MM.1S (cell line): ENCODE measurements at regions not wholly inside any gene's neighbourhood (a gene's known extent, or its start where the extent isn't known, plus 50 kb on each side); places are given as distances from the start of the nearest gene placed in this dataset.

Experiments used
- CTCF ChIP-seq: fragments of 300-600 bp; sonication (generic); IDR thresholded peaks from 2 replicates; pipeline ENCODE4 v1.5.1; 2016; ENCODE audit warnings: antibody characterized with exemption, low read length, mixed read lengths
- EZH2 ChIP-seq: fragments of 300-600 bp; sonication (generic); optimal IDR thresholded peaks from 2 replicates; pipeline ENCODE3; 2017; ENCODE audit warnings: low read depth, mild to moderate bottlenecking, antibody characterized with exemption, low read length, mixed read lengths

- no peak for TF ChIP-seq CTCF
- no peak for TF ChIP-seq EZH2
Observed at GRCh38 chr3:31252216-31253185, 280.2 kb upstream of the STT3B start.
